A673 (cell line): ENCODE measurements at regions not wholly inside any gene's neighbourhood (a gene's known extent, or its start where the extent isn't known, plus 50 kb on each side); places are given as distances from the start of the nearest gene placed in this dataset.

Experiments
- CTCF ChIP-seq: fragments of 300-800, 200-600 bp; sonication (generic); conservative IDR thresholded peaks from 2 replicates; pipeline ENCODE4 v1.5.1; 2017; ENCODE audit warnings: low read depth, mild to moderate bottlenecking, antibody characterized with exemption, low read length, moderate library complexity, mixed read lengths
- EZH2 ChIP-seq: fragments of 200-600 bp; sonication (generic); IDR thresholded peaks from 2 replicates; pipeline ENCODE4 v1.6.1; 2017; ENCODE audit warnings: borderline replicate concordance, low read depth, mild to moderate bottlenecking, mixed read lengths, antibody characterized with exemption, low read length; ENCODE audit not compliant: poor library complexity, severe bottlenecking

DNA sequence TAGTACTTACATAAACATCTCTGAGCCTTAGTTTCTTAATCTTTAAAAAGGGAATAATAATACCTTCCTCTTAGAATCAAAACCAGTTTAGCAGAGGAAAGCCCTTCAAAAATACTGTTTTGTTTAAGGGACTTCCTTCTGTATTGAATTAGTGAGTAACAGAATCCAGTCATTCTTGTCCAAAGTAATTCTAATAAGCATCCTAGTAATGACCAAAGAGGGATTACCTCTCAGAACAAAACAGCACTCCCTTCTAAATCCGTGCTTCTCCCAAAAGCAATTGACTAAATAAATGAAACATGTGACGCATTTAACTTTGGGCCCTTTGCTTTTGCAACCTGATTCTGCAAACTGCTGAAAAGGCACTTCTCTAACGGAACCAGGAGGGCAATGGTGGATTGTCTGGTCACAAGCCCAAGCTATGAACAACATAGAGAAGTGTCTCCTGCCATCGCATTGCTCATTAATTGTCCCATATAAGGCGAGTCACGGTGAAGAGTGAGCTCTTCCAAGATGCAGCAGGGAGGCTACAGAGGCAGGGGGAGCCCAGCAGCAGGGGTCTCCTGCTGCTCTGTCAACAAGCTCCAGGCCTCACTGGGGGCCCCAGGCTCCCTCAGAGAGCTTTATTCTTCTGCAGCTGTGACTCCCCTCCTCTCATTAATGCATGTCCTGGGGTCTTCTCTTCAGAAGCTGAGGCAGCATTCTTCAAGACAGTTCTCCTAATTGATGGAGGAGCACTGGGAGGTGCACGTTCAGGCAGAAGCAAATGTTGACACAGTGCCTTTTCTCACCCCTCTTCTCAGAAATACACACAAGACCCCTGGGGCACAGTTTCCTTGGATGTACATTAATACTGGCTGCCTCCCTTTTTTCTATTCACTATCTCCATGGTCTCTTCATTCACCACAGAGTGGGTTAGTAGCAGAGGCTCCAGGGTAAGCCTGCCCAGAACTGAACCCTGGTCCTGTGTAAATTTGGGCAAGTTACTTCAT is 419.6 kb upstream of the RASGEF1B start:
- TF ChIP-seq CTCF (no peak), EZH2 (no peak)
